Caki2 (cell line): ENCODE measurements at regions not wholly inside any gene's neighbourhood (a gene's known extent, or its start where the extent isn't known, plus 50 kb on each side); places are given as distances from the start of the nearest gene placed in this dataset.

Source experiments
- DNase-seq: peaks from one replicate; pipeline ENCODE4 v3.0.0-alpha.2; 2015; ENCODE audit warnings: low read depth
- in situ Hi-C: cut with HindIII; loops from 2 replicates; pipeline ENCODE4 v1.10.0; 2016; ENCODE audit warnings: low sequenced_read_pairs, low pct_unique_long_range_greater_than_20kb, mixed read lengths

GRCh38 chr5:174401793-174402192 is 322.6 kb upstream of the MSX2 start:
- in situ Hi-C loops, result loop anchor here (10.0 kb wide), 1 partner anchor 47 kb away; no protein-coding TSS in a partner anchor
- DNase-seq, result no peak

- peak; percentile 41 for DNase-seq
Observed at GRCh38 chr5:174402222-174402812, 322.1 kb upstream of the MSX2 start.

GRCh38 chr5:174404848-174405247 is 319.5 kb upstream of the MSX2 start:
- DNase-seq, result no peak
- in situ Hi-C loops, result loop anchor here (10.0 kb wide), 1 partner anchor 50 kb away; no protein-coding TSS in a partner anchor

More at GRCh38 chr5:174402222-174402812, 322.1 kb upstream of the MSX2 start:
- in situ Hi-C loops, result loop anchor here (10.0 kb wide), 1 partner anchor 48 kb away; no protein-coding TSS in a partner anchor

DNA sequence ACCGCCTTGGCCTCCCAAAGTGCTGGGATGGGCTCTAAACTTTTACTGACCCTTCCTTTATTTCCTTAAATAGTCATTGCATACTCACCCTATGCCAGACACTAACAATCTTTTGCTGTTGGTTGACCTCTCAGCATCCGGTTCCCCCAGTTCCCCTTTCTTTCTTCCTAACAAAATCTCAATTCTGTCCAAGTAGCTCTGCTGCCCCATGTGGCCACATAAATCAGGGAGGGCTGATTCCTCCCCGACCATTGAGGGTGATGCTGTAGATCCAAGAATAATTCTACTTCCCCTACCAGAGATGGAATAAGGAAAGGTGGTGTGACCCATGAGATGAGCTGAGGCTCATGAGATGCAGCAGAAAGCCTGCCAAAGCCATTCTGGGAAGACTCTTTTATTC is 315.3 kb upstream of the MSX2 start:
- in situ Hi-C loops, result loop anchor here (10.0 kb wide), 1 partner anchor 54 kb away; no protein-coding TSS in a partner anchor

DNA sequence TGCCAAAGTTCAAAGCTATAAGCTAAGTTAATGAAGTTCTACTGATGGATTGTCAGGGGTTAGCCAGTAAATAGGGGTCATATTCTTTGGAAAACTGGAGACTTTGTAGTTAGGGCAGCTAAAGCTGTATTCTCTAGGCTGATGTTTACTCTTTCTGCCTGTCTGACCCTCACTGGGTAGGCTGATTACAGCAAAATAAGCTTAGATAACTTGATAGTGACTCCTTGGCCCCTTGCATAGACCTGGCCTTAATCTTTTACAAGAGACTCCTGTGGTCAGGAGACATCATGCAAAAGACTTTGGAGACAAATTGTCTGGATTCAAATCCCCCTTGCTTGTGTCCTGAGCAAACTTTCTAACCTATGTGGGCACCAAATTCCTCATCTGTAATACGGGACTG is 314.4 kb upstream of the MSX2 start:
- in situ Hi-C loops, result loop anchor here (10.0 kb wide), 2 partner anchors 55 to 85 kb away; no protein-coding TSS in a partner anchor
- no peak for DNase-seq

More for the DNA sequence above, 315.3 kb upstream of the MSX2 start:
- DNase-seq, result no peak

- in situ Hi-C loops, result loop anchor here (10.0 kb wide), 1 partner anchor 86 kb away; no protein-coding TSS in a partner anchor
- DNase-seq, result peak; percentile 99
Observed at GRCh38 chr5:174410716-174411478, 313.5 kb upstream of the MSX2 start.

DNA sequence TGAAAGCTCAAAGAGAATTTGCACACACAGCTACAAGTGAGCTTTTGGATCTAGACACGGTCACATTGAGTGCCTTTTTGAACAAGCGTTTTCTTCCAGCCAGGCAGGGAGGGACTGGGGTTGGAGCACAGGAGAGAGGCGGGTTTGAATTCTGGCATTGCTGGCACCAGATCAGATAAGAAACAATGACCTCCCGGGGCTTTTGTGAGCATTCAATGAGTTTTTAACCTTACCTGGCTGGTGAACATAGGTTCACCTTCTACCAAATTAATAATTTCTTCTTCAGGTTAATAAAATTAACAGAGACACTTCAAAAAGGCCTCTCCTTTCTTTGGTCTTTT is 312.9 kb upstream of the MSX2 start:
- in situ Hi-C loops, result loop anchor here (10.0 kb wide), 1 partner anchor 87 kb away; no protein-coding TSS in a partner anchor

GRCh38 chr5:174412374-174412773 is 312.0 kb upstream of the MSX2 start:
- peak; percentile 98 for DNase-seq
- in situ Hi-C loops, result loop anchor here (10.0 kb wide), 1 partner anchor 88 kb away; no protein-coding TSS in a partner anchor

More for the DNA sequence above, 312.9 kb upstream of the MSX2 start:
- DNase-seq, result no peak

- in situ Hi-C loops, result loop anchor here (10.0 kb wide), 1 partner anchor 88 kb away; no protein-coding TSS in a partner anchor
- peak; percentile 56 for DNase-seq
Observed at GRCh38 chr5:174412941-174413340, 311.4 kb upstream of the MSX2 start.

GRCh38 chr5:174413567-174414314 is 310.6 kb upstream of the MSX2 start:
- DNase-seq, result peak; percentile 99
- in situ Hi-C loops, result loop anchor here (10.0 kb wide), 1 partner anchor 89 kb away; no protein-coding TSS in a partner anchor

GRCh38 chr5:174414315-174414710 is 310.1 kb upstream of the MSX2 start:
- no peak for DNase-seq
- in situ Hi-C loops, result loop anchor here (10.0 kb wide), 1 partner anchor 90 kb away; no protein-coding TSS in a partner anchor

DNA sequence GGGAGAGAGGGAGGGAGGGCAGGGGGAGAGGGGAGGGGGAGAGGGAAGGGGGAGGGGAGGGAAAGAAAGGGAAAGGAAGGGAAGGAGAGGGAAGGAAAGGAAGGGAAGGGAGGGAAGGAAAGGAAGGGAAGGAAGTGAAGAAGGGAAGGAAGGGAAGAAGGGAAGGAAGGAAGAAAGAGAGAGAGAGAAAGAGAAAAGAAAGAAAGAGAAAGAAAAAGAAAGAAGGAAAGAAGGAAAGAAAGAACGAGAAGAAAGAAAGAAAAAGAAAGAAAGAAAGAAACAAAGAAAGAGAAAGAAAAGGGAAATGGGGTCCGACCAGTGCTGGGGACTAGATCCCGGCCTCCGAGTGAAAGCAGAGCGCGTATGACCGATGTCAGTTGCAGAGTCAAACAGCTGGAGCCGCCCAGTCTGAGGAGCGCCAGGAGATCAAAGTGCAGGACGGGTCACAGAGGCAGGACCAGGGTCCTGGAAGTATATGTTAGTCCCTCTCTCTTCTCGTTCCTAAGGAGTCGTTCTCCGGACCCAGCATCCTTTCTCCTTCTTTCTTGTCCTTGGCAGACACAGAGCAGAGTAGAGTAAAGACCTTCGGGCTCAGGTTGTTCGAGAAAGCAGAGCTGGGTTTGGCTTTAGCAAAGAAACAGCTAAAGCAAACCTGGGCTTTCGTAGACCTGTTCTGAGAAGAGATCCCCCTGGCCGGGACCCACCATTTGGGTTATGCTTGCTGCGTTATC is 305.4 kb upstream of the MSX2 start:
- peak; percentile 90 for DNase-seq
- in situ Hi-C loops, result loop anchor here (10.0 kb wide), 1 partner anchor 94 kb away; no protein-coding TSS in a partner anchor

DNA sequence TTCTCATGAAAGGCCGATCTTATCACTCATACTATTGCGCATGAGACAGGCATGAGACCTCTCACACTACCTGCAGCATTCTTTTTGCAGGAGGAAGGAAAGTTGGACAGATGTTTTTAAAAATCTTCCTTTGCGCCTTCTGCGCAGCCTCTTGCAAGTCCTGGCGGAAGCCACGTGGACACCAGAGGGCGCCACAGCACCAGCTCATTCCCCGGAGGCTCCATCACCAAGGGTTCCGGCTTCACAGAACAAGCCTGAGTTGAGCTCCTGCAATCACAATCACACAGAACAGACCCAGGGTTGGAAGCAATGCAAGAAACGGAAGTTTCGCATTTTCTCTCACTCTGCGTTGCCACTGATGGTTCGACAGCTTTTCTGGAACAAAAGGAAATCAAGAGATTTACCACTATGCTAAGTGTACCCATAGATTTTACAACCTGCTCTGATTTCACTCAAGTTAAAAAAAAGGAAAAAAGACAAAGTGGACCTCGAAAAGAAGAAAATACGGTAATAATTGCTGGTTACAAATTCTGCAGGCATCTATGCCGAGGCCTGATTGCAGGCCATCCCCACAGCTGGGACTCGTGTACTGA is 304.7 kb upstream of the MSX2 start:
- DNase-seq, result peak; percentile 92
- in situ Hi-C loops, result loop anchor here (10.0 kb wide), 1 partner anchor 95 kb away; no protein-coding TSS in a partner anchor

- in situ Hi-C loops, result no loop called here
- DNase-seq, result no peak
Observed at GRCh38 chr5:174420651-174421407, 303.6 kb upstream of the MSX2 start.

- no peak for DNase-seq
- in situ Hi-C loops, result no loop called here
Observed at GRCh38 chr5:174421408-174421805, 303.0 kb upstream of the MSX2 start.

DNA sequence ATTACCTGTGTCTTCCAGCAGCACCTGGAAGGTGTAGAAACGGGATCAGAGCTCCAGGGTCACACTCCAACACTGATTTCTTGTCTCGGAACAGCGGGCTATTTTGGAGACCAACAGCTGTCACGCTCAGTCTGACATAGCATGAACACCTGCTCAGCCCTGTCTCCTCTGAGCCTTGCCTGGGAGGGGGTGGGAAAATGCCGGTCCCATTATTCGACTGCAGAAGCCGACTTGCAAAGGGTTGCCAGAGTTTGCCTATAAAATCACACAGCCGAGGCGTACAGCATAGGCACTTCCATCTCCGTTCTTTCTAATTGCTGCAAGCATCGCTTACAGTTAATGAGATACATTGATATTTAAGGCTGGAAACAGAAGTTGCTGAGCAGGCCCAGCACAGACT is 300.8 kb upstream of the MSX2 start:
- in situ Hi-C loops, result no loop called here
- no peak for DNase-seq
